ENCODE measurements at regions not wholly inside any gene's neighbourhood (a gene's known extent, or its start where the extent isn't known, plus 50 kb on each side); places are given as distances from the start of the nearest gene placed in this dataset.

DNA sequence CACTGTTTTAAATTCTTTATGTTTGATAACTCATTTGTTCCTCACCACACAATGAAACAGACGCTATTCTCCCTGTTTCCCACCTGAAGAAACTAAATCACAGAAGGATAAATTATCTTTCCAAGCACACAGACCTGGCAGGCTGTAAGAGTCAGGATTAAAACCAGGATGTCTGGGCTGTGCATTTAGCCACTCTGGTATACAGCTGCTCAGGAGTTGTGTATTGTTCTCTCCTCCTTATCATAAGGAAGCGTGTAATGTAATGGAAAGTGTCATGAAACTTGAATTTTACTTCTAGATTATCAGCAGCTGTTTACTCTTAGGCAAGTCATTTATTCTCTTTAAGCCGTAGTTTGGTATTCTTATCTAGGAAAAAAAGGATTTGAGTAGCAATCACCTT is 154.8 kb upstream of the LRIG3 start:
- no peaks in the 10 kb centered on the region for H3K36me3 ChIP-seq (ENCODE audit: control insufficient read depth, insufficient read depth, low read length)
- CTCF ChIA-PET, result no interaction called here
- POLR2A ChIA-PET, result no interaction called here
- TF ChIP-seq SIN3A (IDR thresholded peaks at IDR 0.05; ENCODE audit: borderline replicate concordance, insufficient read depth, low read depth, low read length) (no peak), CTCF (IDR thresholded peaks at IDR 0.05) (no peak), POLR2AphosphoS5 (IDR thresholded peaks at IDR 0.05; ENCODE audit: low read depth, low read length) (no peak)
- TF ChIP-seq, protein P1, sequence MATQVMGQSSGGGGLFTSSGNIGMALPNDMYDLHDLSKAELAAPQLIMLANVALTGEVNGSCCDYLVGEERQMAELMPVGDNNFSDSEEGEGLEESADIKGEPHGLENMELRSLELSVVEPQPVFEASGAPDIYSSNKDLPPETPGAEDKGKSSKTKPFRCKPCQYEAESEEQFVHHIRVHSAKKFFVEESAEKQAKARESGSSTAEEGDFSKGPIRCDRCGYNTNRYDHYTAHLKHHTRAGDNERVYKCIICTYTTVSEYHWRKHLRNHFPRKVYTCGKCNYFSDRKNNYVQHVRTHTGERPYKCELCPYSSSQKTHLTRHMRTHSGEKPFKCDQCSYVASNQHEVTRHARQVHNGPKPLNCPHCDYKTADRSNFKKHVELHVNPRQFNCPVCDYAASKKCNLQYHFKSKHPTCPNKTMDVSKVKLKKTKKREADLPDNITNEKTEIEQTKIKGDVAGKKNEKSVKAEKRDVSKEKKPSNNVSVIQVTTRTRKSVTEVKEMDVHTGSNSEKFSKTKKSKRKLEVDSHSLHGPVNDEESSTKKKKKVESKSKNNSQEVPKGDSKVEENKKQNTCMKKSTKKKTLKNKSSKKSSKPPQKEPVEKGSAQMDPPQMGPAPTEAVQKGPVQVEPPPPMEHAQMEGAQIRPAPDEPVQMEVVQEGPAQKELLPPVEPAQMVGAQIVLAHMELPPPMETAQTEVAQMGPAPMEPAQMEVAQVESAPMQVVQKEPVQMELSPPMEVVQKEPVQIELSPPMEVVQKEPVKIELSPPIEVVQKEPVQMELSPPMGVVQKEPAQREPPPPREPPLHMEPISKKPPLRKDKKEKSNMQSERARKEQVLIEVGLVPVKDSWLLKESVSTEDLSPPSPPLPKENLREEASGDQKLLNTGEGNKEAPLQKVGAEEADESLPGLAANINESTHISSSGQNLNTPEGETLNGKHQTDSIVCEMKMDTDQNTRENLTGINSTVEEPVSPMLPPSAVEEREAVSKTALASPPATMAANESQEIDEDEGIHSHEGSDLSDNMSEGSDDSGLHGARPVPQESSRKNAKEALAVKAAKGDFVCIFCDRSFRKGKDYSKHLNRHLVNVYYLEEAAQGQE (IDR thresholded peaks at IDR 0.05; ENCODE audit: insufficient read depth in 1 of 2, low read depth in 2 of 2, low read length in 1 of 2), result no peak
- BruUV-seq (replicated peaks), result no TSS peak
- DNase-seq (ENCODE audit: low read depth, low spot score) (no peak), ATAC-seq (no peak)
- in situ Hi-C loops (cut with HindIII; ENCODE audit: low pct_unique_long_range_greater_than_20kb, low sequenced_read_pairs) (no loop called here), intact Hi-C loops (cut with micrococcal nuclease; ENCODE audit: unreplicated experiment) (no loop called here)
- H3K27ac ChIP-seq (ENCODE audit: low read length), result no peak overlapping the region
- H3K27me3 ChIP-seq (ENCODE audit: control insufficient read depth, insufficient read depth, low read length), result no peaks in the 10 kb centered on the region; the same call in 1 of the 2 replicates
- no peak overlapping the region for H3K4me3 ChIP-seq (ENCODE audit: low read depth in 2 of 2, low read length in 2 of 2)
- H3K9me3 ChIP-seq (ENCODE audit: control insufficient read depth, insufficient read depth, low read depth, low read length), result no peaks in the 10 kb centered on the region
- no peaks in the 10 kb centered on the region for H3K4me1 ChIP-seq (ENCODE audit: control insufficient read depth, insufficient read depth, low read length)

GRCh38 chr12:59070322-59070933 is 150.1 kb upstream of the LRIG3 start:
- TF ChIP-seq, protein P1 (IDR thresholded peaks at IDR 0.05; ENCODE audit: insufficient read depth in 1 of 2, low read depth in 2 of 2, low read length in 1 of 2), result no peak
- TF ChIP-seq POLR2AphosphoS5 (IDR thresholded peaks at IDR 0.05; ENCODE audit: low read depth, low read length), result no peak
- TF ChIP-seq SIN3A (IDR thresholded peaks at IDR 0.05; ENCODE audit: borderline replicate concordance, insufficient read depth, low read depth, low read length), result no peak
- TF ChIP-seq CTCF (IDR thresholded peaks at IDR 0.05), result no peak
- no peak for TF ChIP-seq TCF7L2 (IDR thresholded peaks at IDR 0.05; ENCODE audit: low read depth, low read length)
- in situ Hi-C loops (cut with HindIII; ENCODE audit: low pct_unique_long_range_greater_than_20kb, low sequenced_read_pairs) (no loop called here), intact Hi-C loops (cut with micrococcal nuclease; ENCODE audit: unreplicated experiment) (no loop called here)
- CTCF ChIA-PET, result interaction anchor here (0.7 kb wide), 1 partner anchor 101 kb away, joined by 4 read pairs; no protein-coding TSS in a partner anchor
- no peak overlapping the region for H3K4me3 ChIP-seq (ENCODE audit: low read depth in 2 of 2, low read length in 2 of 2)
- H3K9me3 ChIP-seq (ENCODE audit: control insufficient read depth, insufficient read depth, low read depth, low read length), result no peaks in the 10 kb centered on the region
- POLR2A ChIA-PET, result no interaction called here
- no peaks in the 10 kb centered on the region for H3K27me3 ChIP-seq (ENCODE audit: control insufficient read depth, insufficient read depth, low read length)
- no TSS peak for BruUV-seq (replicated peaks)
- no peak for ATAC-seq
- no peak for DNase-seq (ENCODE audit: low read depth, low spot score)
- H3K4me1 ChIP-seq (ENCODE audit: control insufficient read depth, insufficient read depth, low read length), result no peaks in the 10 kb centered on the region
- H3K36me3 ChIP-seq (ENCODE audit: control insufficient read depth, insufficient read depth, low read length), result no peaks in the 10 kb centered on the region
- no peak overlapping the region for H3K27ac ChIP-seq (ENCODE audit: low read length)
